Hematopoietic multipotent progenitor cell treated with erythropoietin and hydrocortisone succinate and interleukin-3 and kit ligand, for 8 days (in vitro differentiated cells): ENCODE measurements at regions not wholly inside any gene's neighbourhood (a gene's known extent, or its start where the extent isn't known, plus 50 kb on each side); places are given as distances from the start of the nearest gene placed in this dataset.
"Not testable (repeated sequence)": the region's sequence is repeated elsewhere in the genome, so short reads cannot be mapped to it uniquely, and the experiment has no call there.

Experiments
- DNase-seq: peaks from one replicate; pipeline ENCODE4 v3.0.0-alpha.2; 2015

DNA sequence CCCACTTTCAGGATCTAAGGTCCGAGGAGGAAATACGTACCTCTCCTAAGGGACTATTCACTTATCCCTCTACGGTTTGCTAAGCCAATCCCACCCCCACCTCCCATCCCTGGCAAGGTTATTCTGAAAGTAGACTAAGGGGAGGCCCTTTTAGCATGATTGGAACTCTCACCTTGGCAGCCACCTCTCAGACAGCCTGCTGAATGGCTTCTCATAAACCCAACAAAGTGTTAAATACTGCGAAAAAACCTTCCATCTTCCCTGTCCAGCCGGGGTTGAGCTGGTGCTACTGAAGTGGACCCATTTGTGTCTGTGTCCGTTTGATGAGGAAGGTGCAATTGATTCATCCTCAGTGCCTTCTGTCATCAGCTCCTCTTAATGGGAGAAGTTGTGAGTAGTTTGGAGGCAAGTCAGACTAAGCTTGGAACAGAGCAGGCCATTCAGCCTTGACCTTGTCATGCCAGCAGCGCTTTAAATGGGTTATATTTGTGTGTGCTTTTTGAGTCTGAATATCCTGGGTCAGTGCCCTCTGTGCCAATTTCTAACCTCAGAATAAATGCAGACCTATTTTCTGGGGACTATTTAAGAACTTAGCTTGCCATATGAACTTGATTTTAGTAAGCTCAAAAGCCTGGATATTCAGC is 476.3 kb upstream of the ZNF608 start:
- DNase-seq = no peak

DNA sequence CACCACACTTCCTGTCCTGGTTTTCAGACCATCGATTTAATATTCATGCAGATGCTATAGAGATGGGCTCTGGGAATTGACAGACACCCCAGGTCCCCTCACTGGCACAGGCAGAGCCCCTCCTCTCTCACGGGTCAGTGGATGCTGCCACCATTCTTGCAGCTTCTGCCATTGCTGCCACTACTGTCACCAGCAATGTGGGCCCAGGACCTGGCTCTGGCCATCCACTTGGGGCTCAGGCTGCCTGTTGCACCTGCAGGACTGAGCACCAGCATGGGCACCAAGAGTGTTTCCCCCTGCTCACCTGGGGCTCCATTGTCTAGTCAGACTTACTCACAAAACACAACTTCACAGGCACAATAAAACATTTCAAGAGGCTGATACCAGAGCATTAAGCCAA is 479.0 kb upstream of the ZNF608 start:
- no peak for DNase-seq

DNA sequence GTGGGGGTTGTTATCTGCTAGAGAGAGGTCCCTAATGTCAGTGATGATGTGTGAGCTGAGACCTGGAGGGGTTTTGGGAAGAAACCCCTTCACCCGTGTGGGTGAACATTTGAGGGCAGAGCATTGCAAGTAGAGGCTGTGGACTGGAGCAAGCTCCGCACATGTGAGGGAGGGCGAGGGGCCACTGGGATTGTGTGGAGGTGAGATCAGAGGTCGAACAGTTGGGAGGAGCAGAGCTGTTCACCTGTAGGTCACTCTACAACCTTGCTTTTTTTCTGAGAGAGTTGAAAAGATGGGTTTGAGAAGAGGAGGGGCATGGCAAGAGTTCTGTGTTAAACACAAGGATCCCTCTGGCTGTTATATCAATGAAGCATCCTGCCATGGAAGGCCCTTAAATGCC is 480.4 kb upstream of the ZNF608 start:
- DNase-seq = no peak

DNA sequence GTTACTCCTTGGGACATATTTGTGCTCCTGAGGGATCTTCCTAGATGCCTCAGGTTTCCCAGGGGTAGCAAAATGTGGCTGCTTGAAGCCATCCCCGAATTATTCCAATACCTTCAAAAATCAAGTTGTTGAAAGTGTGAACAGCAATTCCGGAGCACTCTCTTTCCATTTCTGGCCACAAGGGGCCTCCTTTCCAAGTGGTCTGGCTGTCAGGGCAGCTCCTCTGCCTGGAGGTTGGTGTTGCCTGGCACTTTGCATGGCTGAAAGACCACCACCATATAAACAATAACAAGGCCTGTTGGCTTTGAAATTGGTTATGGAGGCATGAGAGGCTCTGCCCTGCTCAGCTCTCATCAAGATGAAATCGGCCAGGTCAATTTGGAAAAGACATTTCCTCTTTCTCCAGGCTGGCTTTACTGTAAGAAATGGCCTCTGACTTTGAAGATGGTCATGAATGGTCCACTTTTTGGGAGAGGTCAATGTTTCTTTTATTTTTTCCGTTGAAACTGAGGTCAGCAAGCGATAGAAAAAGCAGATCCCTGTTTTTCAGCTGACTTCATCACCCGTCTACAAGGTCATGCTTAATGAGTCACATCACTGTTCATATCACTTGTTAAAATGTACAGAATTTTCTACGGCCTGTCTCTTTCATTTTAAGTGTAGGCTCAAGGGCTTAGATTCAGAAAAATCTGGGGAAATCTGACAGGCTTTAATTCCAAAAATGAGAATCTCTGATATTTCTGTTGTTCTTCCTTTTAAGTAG is 481.1 kb upstream of the ZNF608 start:
- no peak for DNase-seq

DNA sequence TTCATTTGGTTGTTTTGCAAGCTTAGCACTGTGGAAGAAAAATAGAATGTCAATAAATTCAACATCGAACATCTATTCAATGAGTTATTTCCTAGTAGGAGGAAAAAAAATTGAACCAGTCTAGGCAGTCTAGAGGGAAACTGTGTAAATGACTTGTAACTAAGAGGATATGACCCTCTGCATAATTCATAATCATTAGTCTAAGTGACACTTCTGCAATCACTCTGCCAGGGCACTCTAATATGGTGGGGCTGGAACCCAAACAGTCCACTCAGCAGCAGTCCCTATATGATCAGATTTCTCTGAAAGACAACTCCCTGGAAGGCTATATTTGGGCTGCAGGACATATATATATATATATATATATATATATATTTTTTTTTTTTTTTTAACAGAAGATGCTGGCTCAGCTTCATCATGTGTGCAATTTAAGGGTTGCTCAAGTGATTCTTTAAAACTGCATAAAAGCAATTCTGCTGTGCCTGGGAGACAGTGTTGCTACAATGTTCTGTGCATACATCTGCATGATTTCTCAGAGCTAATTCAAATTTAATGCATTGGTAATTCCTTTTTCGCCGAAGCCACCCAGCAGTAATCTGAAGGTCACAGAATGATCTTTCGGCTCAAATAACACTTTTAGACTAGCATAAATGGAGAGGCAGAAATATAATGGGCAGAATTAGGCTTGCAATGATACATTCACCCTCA is 482.1 kb upstream of the ZNF608 start:
- DNase-seq = no peak

DNA sequence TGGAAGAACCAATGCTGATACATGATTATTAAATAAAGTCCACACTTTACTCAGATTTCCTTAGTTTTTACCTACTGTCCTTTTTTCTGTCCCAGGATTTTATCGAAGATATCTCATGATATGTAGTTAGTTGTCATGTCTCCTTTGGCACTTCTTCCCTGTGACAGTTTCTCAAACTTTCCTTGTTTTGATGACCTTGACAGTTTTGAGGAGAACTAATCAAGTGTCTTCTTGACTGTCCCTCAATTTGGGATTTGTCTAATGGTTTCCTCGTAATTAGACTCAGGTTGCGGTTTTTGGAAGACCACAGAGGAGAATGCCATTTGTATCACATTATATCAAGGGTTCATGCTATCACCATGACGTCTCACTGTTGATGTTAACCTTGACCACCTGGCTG is 483.1 kb upstream of the ZNF608 start:
- no peak for DNase-seq

DNA sequence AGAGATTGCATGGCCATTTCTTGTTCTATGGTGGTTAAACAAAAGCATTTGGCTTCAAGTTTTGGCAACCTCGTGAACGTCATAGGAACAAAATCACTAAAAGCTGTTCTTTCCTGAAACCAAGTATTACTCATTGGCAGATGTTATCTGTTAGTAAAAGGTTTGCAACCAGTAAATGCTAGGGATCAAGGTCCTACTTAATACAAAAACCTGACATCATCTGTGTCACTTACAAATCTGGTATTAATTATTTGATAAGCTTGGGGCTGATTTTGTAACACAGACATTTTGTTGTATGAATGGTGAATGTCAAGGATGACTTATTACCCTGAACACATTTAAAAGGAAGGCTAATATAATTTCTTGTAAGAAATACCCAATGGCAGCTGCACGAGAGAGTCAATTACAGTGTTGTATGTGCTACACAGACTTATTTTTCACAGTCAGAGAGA is 486.4 kb upstream of the ZNF608 start:
- DNase-seq = no peak

DNA sequence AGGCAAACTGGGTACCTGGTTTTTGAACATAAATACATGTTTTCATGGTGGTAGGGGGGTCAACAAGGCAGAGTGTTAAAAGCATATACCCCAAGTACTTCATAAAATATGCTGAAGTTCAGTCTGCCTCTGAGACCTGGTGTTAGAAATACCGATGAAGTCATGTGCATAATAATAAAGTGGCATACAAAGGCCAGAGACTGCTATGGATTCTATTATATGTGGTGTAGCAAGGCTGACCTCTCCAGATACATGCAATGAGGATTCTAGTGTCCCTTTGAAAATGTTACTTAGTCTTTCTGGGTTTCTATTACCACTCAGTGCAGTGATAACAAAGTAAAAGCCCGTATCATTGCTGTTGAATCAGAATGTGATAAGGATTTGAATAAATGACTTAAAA is 487.5 kb upstream of the ZNF608 start:
- DNase-seq = no peak

DNA sequence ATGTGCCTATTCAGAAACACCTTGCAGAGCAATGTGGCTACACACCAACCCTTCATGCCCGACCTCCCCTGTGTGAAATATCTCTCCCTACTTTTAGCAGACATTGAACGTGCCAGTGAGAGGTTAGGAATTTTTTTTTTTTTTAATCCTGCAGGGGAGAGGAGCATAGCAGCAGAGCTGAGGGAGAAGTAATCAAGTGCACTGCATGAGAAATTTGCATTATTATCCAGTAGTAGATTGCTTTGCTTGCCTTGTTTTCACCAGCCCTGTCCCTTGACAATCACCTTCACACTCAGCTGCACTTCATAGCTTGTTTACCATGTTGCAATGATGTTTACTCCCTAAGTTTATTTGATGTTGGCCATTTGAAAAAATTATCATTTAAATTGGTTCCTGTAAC is 489.6 kb upstream of the ZNF608 start:
- no peak for DNase-seq

DNA sequence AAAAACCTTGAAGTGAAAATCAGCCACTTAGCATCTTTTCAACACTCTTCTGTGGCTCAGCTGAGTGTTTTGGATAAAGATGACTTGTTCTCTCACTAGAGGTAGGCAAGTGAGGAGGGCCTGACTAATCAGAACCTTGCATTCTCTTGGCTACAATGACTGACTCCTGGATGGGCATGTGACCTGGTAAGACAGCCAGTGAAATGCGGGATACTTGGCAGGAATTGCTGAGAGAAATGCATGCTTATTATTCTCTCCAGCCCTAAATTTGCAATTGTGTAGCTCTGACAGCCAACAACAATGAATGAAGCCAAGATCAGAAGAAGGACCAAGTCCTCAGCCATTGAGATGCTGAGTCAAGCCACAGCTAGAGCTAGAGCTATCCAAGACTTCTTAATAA is 490.5 kb upstream of the ZNF608 start:
- no peak for DNase-seq

DNA sequence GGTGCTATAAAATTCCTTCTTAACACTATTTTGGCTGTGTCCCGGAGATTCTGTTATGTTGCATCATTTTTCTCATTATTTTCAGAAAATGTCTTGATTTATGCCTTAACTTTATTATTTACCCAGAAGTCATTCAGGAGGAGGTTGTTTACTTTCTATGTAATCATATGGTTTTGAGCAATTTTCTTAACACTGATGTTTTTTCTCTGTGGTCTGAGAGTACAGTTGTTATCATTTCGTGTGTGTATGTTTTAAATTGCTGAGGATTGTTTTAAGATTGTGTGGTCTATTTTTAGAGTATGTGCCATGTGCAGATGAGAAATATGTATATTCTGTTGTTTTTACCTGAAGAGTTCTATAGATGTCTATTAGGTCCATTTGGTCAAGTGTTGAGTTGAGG is 498.1 kb upstream of the ZNF608 start:
- no peak for DNase-seq

DNA sequence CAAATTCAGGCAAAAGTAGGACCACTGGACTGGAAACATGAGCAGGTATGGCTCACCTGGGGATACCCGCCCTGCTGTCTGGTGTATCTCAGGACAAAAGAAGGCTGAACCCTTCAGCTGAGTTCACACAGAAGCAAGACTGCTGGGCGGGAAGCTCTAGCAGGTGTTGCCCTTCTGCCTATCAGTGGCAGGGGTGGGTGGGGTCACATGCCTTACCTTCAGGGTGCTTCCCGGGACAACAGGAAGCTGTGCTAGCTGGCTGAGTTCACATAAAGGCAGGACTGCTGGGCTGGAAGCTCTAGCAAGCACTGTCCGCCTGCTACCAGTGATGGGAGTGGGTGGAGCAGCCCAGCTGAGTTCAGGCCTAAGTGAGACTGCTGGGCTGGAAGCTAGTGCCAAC is 498.8 kb upstream of the ZNF608 start:
- no peak for DNase-seq

DNA sequence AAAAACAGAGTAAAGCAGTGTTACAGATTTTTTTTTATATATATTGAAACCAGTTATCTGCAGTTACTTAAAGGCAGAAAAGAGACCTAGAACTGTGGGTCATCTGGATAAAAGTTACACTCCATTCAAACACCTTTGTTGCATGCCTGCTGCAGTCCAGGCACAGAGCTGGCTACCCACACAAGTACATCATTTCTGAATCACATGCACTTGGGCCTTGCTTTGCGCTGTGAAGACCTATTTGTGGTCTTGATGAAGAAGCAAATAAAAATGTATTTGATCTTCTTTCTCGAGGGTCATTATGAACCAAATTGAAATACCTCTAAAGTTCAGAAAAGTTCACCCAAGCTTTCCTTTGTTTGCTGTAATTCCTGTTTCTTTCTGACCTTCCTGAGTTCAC is 503.0 kb upstream of the ZNF608 start:
- DNase-seq = no peak

DNA sequence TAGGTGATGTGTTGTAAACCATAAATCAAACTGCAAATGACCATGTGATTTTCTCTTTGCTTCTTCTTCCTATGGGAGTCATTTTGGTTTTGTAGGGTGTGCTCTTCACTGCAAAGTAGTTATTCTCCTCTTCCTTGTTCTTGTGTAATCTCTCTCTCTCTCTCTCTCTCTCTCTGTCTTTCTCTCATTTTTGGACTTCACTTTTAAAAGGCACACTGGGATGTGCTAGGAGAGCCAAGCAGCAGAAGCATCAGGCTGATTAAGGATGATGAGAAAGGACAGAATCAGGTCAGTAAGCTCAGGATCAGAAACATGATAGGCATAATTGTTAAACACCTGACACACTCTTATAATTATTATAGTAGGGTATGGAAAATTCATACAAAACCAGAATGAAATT is 505.3 kb upstream of the ZNF608 start:
- DNase-seq = no peak

DNA sequence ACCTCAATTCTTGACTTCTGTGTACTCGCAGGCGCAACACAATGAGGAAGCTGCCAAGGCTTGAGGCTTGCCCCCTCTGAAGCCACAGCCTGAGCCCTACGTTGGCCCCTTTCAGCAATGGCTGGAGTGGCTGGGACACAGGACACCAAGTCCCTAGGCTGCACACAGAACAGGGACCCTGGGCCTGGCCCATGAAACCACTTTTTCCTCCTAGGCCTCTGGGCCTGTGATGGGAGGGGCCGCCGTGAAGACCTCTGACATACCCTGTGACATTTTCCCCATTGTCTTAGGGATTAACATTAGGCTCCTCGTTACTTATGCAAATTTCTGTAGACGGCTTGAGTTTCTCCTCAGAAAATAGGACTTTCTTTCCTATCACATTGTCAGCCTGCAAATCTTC is 507.2 kb upstream of the ZNF608 start:
- DNase-seq = not testable (repeated sequence)

DNA sequence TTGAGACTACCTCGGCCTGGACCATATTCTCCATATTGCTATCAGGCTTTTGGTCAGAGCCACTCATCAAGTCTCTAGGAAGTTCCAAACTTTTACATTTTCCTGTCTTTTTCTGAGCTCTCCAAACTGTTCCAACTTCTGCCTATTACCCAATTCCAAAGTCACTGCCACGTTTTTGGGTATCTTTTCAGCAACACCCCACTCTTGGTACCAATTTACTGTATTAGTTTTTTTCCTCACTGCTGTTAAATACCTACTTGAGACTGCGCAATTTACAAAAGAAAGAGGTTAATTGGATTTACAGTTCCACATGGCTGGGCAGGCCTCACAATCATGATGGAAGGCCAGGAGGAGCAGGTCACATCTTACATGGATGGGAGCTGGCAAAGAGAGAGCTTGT is 507.8 kb upstream of the ZNF608 start:
- no peak for DNase-seq

DNA sequence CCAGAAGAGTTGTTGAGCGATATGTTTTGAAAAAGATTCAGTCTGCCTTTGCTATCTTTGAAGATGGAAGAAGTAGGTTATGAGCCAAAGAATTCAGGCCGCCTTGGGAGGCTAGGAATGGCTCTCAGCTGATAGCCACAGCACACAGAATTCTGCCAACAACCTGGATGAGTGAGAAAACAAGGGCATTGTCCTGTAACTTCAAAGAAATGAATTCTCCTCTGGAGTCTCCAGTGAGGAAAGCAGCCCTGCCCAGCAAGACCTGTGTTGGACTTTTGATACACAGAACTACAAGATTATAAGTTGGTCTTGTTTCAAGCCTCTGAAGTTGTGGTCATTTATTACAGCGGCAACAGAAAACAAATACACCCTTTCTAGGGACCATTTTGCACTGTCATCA is 509.9 kb upstream of the ZNF608 start:
- DNase-seq = no peak

DNA sequence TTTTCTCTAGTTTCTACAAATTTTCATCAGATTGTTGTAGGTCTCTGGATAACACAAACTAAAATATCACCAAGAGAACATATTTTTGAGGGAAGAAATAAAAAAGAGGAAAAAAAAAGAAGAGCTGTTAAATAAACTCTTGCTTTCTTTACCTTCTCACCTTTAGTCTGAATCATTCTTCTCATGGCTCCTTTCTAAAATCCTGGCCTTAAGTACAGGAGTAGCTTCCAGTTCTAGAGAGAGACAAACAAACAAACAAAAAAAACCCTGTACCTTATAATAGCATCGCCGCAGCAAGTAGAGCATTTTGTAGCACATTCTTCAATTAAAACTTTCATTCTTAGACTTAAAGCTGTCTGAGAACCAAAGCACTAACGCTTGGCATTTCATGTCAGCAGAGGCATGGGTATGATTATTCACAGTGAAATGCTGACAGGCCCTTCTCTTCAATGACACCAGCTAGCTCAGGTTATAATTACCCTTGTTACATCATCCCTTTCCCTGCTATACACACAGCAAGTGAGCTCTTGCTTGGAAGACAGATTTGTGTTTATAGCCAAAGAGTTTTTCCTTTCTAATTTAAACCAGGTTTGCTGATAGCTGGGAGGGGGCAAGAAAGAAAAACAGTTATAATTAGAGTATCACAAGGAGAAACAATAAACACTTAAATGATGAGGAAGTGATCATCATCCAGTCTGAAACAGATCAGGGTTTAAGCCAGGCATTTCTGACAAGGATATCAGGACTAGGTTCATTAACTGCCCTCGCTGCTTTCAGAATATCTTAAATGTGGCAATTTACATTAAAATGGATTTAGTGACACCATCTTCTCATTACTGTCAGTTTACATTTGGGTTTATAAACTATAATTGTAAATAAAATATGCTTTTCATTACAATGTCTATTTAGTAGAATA is 510.9 kb upstream of the ZNF608 start:
- no peak for DNase-seq

DNA sequence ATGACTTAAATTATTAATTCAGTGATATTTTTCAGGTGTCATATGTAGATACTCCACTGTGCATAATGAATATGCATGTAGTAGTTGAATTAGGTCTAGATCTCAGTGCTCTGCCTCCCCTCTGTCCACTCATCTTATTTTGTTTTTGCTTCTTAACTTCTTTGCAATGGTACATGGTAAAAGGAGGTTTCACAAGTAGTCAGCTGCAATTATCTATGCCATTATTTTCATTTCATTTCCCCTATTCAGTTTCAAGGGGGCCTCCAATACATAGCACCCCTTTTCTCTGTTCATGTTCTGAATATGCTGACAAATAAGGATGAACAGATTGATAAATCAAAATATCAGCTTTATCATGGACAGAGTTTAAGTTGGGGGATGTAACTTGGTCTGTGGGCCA is 511.6 kb upstream of the ZNF608 start:
- no peak for DNase-seq

DNA sequence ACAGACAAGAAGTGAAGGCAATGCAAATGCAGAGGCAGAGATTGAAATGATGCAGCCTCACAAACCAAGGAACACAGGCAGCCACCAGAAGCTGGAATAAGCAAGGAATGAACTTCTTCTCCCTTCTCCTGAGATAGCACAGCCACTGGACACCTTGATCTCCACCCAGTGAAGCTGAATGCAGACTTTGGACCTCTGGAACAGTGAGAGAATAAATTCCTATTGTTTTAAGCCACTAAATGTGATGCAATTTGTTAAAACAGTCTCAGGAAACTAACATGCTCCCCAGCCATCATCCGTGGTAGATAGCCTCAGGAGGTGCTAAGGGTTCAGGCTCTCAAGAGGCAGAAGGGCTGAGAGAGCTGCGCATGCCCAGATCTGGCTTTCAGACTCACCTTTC is 512.2 kb upstream of the ZNF608 start:
- no peak for DNase-seq

DNA sequence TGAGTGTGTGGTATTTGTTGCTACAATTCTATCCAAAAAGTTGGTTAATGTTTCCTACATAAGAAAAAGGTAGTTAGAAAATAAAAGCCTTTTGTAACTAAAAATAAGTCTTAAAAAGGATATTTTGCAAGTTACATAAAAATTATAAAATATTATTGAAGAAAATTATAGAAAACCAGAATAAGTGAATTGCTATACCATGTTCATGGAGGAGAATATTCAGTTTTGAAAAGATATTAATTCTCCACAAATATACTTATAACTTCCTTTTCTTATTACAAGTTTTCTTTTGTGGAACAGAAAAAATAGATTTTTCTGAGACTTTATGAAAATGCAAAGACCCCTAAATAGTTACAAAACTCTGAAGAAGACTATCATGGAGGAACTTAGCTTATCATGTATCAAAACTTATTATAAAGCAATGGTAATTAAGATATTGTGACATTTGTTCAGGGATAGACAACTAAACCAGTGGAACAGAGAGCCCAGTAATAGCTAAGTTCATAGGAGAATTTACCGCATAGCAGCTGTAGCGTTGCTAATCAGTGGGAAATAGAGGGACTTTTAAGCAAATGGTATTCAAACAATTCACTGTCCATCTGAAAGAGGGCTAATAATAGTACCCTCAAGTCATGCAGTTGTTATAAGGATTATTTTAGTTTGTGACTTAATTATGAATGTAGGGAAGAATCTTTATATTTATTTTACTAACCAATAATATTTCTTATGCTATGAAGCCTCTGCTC is 515.2 kb upstream of the ZNF608 start:
- no peak for DNase-seq

DNA sequence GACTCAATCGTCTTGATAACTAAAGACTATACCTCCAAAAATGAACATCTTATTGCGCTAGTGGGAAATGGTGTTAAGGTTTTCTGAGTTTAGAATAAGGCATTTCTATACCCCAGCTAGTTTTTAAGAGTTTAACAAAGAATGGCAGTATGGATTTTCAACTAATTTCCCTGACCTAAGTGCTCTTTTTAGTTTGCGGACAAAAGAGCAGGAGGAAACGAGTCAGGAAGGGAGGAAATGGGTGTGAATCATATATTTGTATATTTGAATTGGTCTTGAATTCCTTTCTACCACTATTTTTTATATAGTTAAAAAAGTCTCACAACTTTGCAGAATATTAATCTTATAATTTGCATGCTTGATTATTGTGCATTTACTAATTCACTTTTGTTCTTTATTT is 516.3 kb upstream of the ZNF608 start:
- DNase-seq = no peak
